A673 (cell line): ENCODE measurements at regions not wholly inside any gene's neighbourhood (a gene's known extent, or its start where the extent isn't known, plus 50 kb on each side); places are given as distances from the start of the nearest gene placed in this dataset.

Source experiments
- EZH2 ChIP-seq: fragments of 200-600 bp; sonication (generic); IDR thresholded peaks from 2 replicates; pipeline ENCODE4 v1.6.1; 2017; ENCODE audit warnings: borderline replicate concordance, low read depth, mild to moderate bottlenecking, mixed read lengths, antibody characterized with exemption, low read length; ENCODE audit not compliant: poor library complexity, severe bottlenecking
- TF ChIP-seq, protein P1 (sequence below): fragments of 300-800, 200-600 bp; sonication (generic); conservative IDR thresholded peaks from 2 replicates; pipeline ENCODE4 v1.5.1; 2017; ENCODE audit warnings: low read depth, mild to moderate bottlenecking, antibody characterized with exemption, low read length, moderate library complexity, mixed read lengths

- TF ChIP-seq, protein P1, sequence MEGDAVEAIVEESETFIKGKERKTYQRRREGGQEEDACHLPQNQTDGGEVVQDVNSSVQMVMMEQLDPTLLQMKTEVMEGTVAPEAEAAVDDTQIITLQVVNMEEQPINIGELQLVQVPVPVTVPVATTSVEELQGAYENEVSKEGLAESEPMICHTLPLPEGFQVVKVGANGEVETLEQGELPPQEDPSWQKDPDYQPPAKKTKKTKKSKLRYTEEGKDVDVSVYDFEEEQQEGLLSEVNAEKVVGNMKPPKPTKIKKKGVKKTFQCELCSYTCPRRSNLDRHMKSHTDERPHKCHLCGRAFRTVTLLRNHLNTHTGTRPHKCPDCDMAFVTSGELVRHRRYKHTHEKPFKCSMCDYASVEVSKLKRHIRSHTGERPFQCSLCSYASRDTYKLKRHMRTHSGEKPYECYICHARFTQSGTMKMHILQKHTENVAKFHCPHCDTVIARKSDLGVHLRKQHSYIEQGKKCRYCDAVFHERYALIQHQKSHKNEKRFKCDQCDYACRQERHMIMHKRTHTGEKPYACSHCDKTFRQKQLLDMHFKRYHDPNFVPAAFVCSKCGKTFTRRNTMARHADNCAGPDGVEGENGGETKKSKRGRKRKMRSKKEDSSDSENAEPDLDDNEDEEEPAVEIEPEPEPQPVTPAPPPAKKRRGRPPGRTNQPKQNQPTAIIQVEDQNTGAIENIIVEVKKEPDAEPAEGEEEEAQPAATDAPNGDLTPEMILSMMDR: no peak
- TF ChIP-seq EZH2: no peak
Measured at GRCh38 chr1:208349694-208350330, 105.6 kb upstream of the PLXNA2 start.
